ENCODE measurements at regions not wholly inside any gene's neighbourhood (a gene's known extent, or its start where the extent isn't known, plus 50 kb on each side); places are given as distances from the start of the nearest gene placed in this dataset.
"Not testable (repeated sequence)": the region's sequence is repeated elsewhere in the genome, so short reads cannot be mapped to it uniquely, and the experiment has no call there.

GRCh38 chr9:30280229-30280900 lies 2104.1 kb upstream of the ACO1 start:
- Mint-ChIP-seq H3K4me3 (ENCODE audit: unreplicated experiment) (no peak overlapping the region), H3K27me3 (ENCODE audit: insufficient read depth, unreplicated experiment) (no peaks in the 10 kb centered on the region), H3K36me3 (ENCODE audit: insufficient read depth, unreplicated experiment) (no peaks in the 10 kb centered on the region), H3K4me1 (ENCODE audit: low read depth, unreplicated experiment) (no peaks in the 10 kb centered on the region), H3K27ac (ENCODE audit: unreplicated experiment) (no peak overlapping the region), H3K9me3 (ENCODE audit: unreplicated experiment) (peaks cover 10% of the 10 kb centered on the region)
- intact Hi-C loops (cut with micrococcal nuclease; ENCODE audit: unreplicated experiment): no loop called here
- no peak for TF ChIP-seq CTCF (IDR thresholded peaks at IDR 0.05; ENCODE audit: insufficient read depth in 1 of 2, low read depth in 1 of 2, low read length in 1 of 2, severe bottlenecking in 1 of 2, unreplicated experiment in 1 of 2)
- H3K27me3 ChIP-seq (replicated peaks; ENCODE audit: control insufficient read depth, insufficient read depth, low read length): no peaks in the 10 kb centered on the region
- ChIA-PET CTCF (no interaction called here), POLR2A (no interaction called here)
- no peak for DNase-seq
- H3K4me3 ChIP-seq (ENCODE audit: low read depth, low read length): no peak overlapping the region
- 0 out of 2 replicates have a peak, but pooled peaks cover 4% of the 10 kb centered on the region for H3K9me3 ChIP-seq
- no peaks in the 10 kb centered on the region for H3K36me3 ChIP-seq (ENCODE audit: control insufficient read depth, insufficient read depth, low read length)
- BruUV-seq (replicated peaks): no TSS peak
- no peaks in the 10 kb centered on the region for H3K4me1 ChIP-seq

GRCh38 chr9:30289435-30289834 lies 2095.0 kb upstream of the ACO1 start:
- ChIA-PET POLR2A (no interaction called here), CTCF (no interaction called here)
- Mint-ChIP-seq H3K27ac (ENCODE audit: unreplicated experiment) (no peak overlapping the region), H3K4me1 (ENCODE audit: low read depth, unreplicated experiment) (no peaks in the 10 kb centered on the region), H3K27me3 (ENCODE audit: insufficient read depth, unreplicated experiment) (no peaks in the 10 kb centered on the region), H3K36me3 (ENCODE audit: insufficient read depth, unreplicated experiment) (no peaks in the 10 kb centered on the region), H3K9me3 (ENCODE audit: unreplicated experiment) (no peaks in the 10 kb centered on the region), H3K4me3 (ENCODE audit: unreplicated experiment) (no peak overlapping the region)
- DNase-seq: no peak
- intact Hi-C loops (cut with micrococcal nuclease; ENCODE audit: unreplicated experiment): no loop called here
- no peaks in the 10 kb centered on the region for H3K9me3 ChIP-seq
- H3K4me1 ChIP-seq: no peaks in the 10 kb centered on the region
- no peak for TF ChIP-seq CTCF (IDR thresholded peaks at IDR 0.05; ENCODE audit: insufficient read depth in 1 of 2, low read depth in 1 of 2, low read length in 1 of 2, severe bottlenecking in 1 of 2, unreplicated experiment in 1 of 2)
- BruUV-seq (replicated peaks): no TSS peak
- H3K4me3 ChIP-seq (ENCODE audit: low read depth, low read length): no peak overlapping the region
- no peaks in the 10 kb centered on the region for H3K36me3 ChIP-seq (ENCODE audit: control insufficient read depth, insufficient read depth, low read length)
- no peaks in the 10 kb centered on the region for H3K27me3 ChIP-seq (replicated peaks; ENCODE audit: control insufficient read depth, insufficient read depth, low read length)

GRCh38 chr9:30292026-30292425 lies 2092.4 kb upstream of the ACO1 start:
- intact Hi-C loops (cut with micrococcal nuclease; ENCODE audit: unreplicated experiment); CTCF ChIA-PET; H3K4me3 ChIP-seq (ENCODE audit: low read depth, low read length); H3K9me3 ChIP-seq; BruUV-seq (replicated peaks); H3K27ac Mint-ChIP-seq (ENCODE audit: unreplicated experiment); H3K27me3 ChIP-seq (replicated peaks; ENCODE audit: control insufficient read depth, insufficient read depth, low read length); H3K36me3 Mint-ChIP-seq (ENCODE audit: insufficient read depth, unreplicated experiment); POLR2A ChIA-PET; DNase-seq; H3K27me3 Mint-ChIP-seq (ENCODE audit: insufficient read depth, unreplicated experiment); H3K36me3 ChIP-seq (ENCODE audit: control insufficient read depth, insufficient read depth, low read length); H3K4me1 Mint-ChIP-seq (ENCODE audit: low read depth, unreplicated experiment); H3K4me1 ChIP-seq; H3K9me3 Mint-ChIP-seq (ENCODE audit: unreplicated experiment); H3K4me3 Mint-ChIP-seq (ENCODE audit: unreplicated experiment): not testable (repeated sequence)

- H3K27me3 Mint-ChIP-seq (ENCODE audit: insufficient read depth, unreplicated experiment): no peaks in the 10 kb centered on the region
- no TSS peak for BruUV-seq (replicated peaks)
- no peak overlapping the region for H3K4me3 ChIP-seq (ENCODE audit: low read depth, low read length)
- ChIA-PET POLR2A (no interaction called here), CTCF (no interaction called here)
- intact Hi-C loops (cut with micrococcal nuclease; ENCODE audit: unreplicated experiment): no loop called here
- no peaks in the 10 kb centered on the region for H3K4me1 ChIP-seq
- H3K36me3 Mint-ChIP-seq (ENCODE audit: insufficient read depth, unreplicated experiment): no peaks in the 10 kb centered on the region
- no peaks in the 10 kb centered on the region for H3K27me3 ChIP-seq (replicated peaks; ENCODE audit: control insufficient read depth, insufficient read depth, low read length)
- no peaks in the 10 kb centered on the region for H3K36me3 ChIP-seq (ENCODE audit: control insufficient read depth, insufficient read depth, low read length)
- peaks cover 3% of the 10 kb centered on the region for H3K9me3 Mint-ChIP-seq (ENCODE audit: unreplicated experiment)
- H3K9me3 ChIP-seq: no peaks in the 10 kb centered on the region
- H3K4me3 Mint-ChIP-seq (ENCODE audit: unreplicated experiment): no peak overlapping the region
- DNase-seq: no peak
- TF ChIP-seq CTCF (IDR thresholded peaks at IDR 0.05; ENCODE audit: insufficient read depth in 1 of 2, low read depth in 1 of 2, low read length in 1 of 2, severe bottlenecking in 1 of 2, unreplicated experiment in 1 of 2): no peak
- H3K4me1 Mint-ChIP-seq (ENCODE audit: low read depth, unreplicated experiment): no peaks in the 10 kb centered on the region
- no peak overlapping the region for H3K27ac Mint-ChIP-seq (ENCODE audit: unreplicated experiment)
Measured at GRCh38 chr9:30293231-30293630, 2091.2 kb upstream of the ACO1 start.
